WI38 (cell line): ENCODE measurements at regions not wholly inside any gene's neighbourhood (a gene's known extent, or its start where the extent isn't known, plus 50 kb on each side); places are given as distances from the start of the nearest gene placed in this dataset.
"Not testable (repeated sequence)": the region's sequence is repeated elsewhere in the genome, so short reads cannot be mapped to it uniquely, and the experiment has no call there.

Experiments
- H3K4me3 ChIP-seq: 2 replicates; pipeline ENCODE4 v1.5.1; 2011; ENCODE audit warnings: low read depth, mild to moderate bottlenecking, control low read depth, low read length
- CTCF ChIP-seq: IDR thresholded peaks from 2 replicates; pipeline ENCODE4 v1.5.1; 2012; ENCODE audit warnings: low read depth, mild to moderate bottlenecking, control low read depth, low read length

- no peak for TF ChIP-seq CTCF
- H3K4me3 ChIP-seq: no peak overlapping the region
These were observed 133.3 kb downstream of the TBC1D2B start for GRCh38 chr15:77944002-77944867.

DNA sequence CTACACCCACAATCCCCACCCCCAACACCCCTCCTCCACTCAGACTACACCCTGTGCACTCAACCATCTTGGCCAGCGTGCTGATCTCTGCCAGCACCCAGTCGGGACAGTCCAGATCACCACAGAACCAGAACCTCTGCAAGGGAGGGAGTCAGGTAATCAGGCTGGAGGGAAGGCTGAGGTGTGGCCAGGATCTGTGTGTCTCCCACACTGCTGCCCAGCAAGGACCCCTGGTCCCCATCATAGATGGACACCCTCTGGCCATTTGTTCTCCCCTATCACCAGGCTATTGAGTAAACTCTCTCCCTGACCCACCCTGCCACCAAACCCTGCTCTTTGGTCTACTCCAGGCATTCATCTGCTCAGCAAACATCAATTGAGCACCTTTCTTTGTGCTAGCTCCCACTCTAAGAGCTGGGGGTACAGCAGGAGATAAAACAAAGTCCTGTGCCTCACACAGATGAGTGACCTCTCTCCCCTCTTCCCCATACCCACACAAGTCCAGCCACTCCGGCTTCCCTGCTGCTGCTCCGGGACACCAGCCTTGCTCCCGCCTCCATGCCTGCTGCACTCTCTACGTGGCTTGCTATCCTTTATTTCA lies 134.8 kb downstream of the TBC1D2B start:
- no peak for TF ChIP-seq CTCF
- H3K4me3 ChIP-seq: no peak overlapping the region

- H3K4me3 ChIP-seq: not testable (repeated sequence)
These were observed 136.3 kb downstream of the TBC1D2B start for GRCh38 chr15:77941090-77941827.

DNA sequence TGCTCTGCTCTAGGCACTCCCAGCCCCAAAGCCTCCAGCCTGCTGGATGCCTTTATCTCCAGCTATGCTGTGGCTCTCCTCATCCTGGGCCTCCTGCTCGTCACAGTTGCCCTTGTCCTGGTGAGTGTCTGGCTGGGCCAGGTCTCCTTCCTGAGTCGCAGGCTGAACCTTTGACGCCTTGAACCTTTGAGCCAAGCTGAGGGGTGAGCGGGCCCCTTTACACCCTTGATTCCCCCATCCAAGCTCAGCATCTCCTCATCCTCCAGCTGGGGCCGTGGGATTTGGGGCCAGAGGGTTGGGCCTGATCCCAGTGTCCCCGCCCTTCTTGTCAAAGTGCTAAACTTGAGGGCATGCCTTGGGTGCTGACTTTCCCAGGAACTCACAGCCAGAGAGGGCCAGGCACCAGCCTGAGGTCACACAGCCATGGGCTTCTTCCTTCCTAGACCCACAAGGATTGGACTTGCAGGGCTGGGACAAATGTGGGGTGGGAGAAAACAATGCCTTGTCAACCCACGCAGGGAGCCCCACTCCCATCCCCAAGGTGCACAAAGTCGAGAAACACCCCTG lies 137.0 kb downstream of the TBC1D2B start:
- TF ChIP-seq CTCF: no peak
- no peak overlapping the region for H3K4me3 ChIP-seq

GRCh38 chr15:77939851-77940250 lies 137.7 kb downstream of the TBC1D2B start:
- H3K4me3 ChIP-seq: no peak overlapping the region
- TF ChIP-seq CTCF: no peak

DNA sequence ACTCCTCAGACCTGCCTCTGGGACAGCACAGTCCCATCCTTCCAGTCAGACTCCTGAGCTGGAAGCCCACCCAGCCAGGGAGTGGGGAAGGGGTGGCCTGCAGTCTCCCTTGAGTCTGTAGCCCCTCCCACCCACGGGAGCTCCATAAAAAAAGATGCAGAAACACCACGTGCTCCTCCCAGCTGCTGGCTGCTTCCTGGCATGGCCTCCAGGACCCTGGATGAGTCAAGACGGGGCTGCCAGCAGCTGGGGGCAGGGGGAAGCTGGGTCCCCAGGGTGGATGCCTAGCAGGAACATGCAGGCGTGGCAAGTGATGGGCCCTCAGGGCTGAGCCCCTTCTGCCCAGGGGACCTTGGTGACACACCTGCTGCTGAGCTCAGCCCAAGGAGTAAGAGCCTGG lies 138.5 kb downstream of the TBC1D2B start:
- not testable (repeated sequence) for H3K4me3 ChIP-seq

GRCh38 chr15:77938546-77938945 lies 139.0 kb downstream of the TBC1D2B start:
- not testable (repeated sequence) for H3K4me3 ChIP-seq

DNA sequence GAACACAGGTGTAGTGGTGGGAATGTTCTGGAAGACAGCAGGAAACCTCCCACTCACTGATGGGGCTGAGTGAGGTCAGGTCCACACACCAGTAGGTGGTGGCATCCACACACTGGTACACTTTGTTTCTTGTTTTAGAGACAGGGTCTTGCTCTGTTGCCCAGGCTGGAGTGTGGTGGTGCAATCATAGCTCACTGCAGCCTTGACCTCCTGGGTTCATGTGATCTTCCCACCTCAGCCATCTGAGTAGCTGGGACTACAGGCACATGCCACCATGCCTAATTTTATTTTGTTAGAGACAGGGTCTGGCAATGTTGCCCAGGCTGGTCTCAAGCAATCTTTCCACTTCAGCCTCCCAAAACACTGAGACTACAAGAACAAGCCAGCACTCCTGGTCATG lies 140.9 kb downstream of the TBC1D2B start:
- H3K4me3 ChIP-seq: not testable (repeated sequence)

DNA sequence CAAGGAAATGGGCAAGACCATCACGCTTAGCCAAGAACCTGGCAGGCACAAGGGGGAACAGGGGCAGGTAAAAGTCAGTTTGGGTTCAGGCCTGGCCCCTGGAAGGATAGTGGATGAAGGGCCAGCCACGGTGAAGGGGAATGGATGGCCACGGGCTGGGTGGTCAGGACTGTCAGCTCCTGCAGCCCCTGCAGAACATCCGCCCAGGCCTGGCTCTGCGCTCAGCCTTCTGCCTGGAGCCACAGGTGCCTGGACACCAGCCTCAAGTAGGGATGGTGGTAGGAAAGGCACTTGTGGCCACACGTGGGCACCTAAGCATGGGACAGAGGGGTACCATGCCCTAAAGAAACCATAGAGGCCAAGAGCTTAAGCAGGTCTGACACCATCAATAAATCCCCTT lies 143.0 kb downstream of the TBC1D2B start:
- H3K4me3 ChIP-seq: not testable (repeated sequence)

GRCh38 chr15:77930907-77931306 lies 146.6 kb downstream of the TBC1D2B start:
- not testable (repeated sequence) for H3K4me3 ChIP-seq

DNA sequence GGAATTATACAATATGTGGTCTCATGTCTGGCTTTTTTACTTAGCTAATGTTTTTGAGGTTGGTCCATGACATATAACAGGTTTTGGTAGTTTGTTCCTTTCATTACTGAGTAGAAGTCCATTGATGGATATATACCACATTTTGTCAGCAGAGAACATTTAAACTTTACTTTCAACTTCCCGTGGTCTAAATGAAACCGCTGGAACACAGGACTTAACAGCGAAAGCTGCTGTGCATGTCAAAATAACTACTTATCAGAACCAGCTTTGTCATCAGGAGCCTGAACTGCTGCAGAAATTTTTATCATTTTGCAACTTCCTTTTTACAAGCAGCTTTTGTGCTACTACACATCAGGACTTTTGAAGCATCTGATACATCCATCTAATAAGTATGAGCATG lies 147.0 kb downstream of the TBC1D2B start:
- not testable (repeated sequence) for H3K4me3 ChIP-seq

GRCh38 chr15:77926789-77927188 lies 150.7 kb downstream of the TBC1D2B start:
- not testable (repeated sequence) for H3K4me3 ChIP-seq

DNA sequence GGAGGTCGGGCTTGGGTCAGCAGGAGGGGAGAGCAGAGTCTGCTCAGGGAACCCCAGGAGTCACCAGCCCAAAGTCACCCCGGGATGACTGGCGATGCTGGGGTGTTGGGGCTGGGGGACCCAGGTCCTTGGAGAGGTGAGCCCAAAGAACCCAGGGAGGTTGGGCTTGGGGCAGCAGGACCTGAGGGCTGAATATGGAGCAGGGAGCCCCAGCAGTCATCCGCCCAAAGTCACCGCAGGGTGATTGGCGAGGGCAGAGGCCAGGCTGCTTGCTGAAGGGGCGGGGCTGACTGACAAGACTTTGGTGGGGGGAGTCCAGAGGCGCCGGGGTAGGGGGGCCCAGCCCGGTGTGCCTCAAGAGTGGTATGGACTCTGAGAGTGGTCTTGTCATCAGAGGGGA lies 151.2 kb downstream of the TBC1D2B start:
- not testable (repeated sequence) for H3K4me3 ChIP-seq

DNA sequence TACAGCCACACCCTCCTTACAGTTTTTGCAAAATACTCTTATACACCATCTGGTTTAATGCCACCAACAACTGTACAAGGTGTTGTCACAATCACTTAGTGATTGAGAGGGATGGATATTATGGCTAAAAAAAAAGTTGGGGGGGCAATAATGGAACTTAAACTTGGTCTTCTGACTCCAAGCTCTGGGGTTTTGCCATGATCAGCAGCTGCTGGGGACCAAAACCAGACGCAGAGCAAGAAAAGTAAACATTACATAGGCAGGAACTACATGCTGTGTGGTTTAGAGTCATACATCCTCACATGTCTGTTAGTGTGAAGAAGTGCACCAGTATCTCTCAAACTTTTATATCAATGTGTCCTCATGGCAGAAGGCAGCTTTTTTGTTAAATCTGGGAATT lies 152.4 kb downstream of the TBC1D2B start:
- H3K4me3 ChIP-seq: not testable (repeated sequence)
